Erythroblast (primary cell): ENCODE measurements at regions not wholly inside any gene's neighbourhood (a gene's known extent, or its start where the extent isn't known, plus 50 kb on each side); places are given as distances from the start of the nearest gene placed in this dataset.
"Not testable (repeated sequence)": the region's sequence is repeated elsewhere in the genome, so short reads cannot be mapped to it uniquely, and the experiment has no call there.

Experiments used
- DNase-seq, 2 experiments: peaks; one replicate each; lab custom pipeline; 2025; lab: John Stamatoyannopoulos, UW
- GATA1 ChIP-seq: IDR thresholded peaks from 2 replicates; pipeline ENCODE4 v1.6.1; 2011; ENCODE audit warnings: low read depth, mild to moderate bottlenecking, control low read depth, low read length, moderate library complexity
- POLR2A ChIP-seq: IDR thresholded peaks from 2 replicates; pipeline ENCODE4 v1.6.1; 2011; ENCODE audit warnings: mild to moderate bottlenecking, low read length

- TF ChIP-seq POLR2A: no peak
- TF ChIP-seq GATA1: no peak
- DNase-seq: no peak
Observed at GRCh38 chr6:140385679-140386078, 1011.2 kb upstream of the CITED2 start.

GRCh38 chr6:140382355-140382754 is 1007.9 kb upstream of the CITED2 start:
- TF ChIP-seq POLR2A (no peak), GATA1 (no peak)
- DNase-seq: no peak

GRCh38 chr6:140380427-140381218 is 1006.2 kb upstream of the CITED2 start:
- no peak for DNase-seq
- TF ChIP-seq GATA1 (no peak), POLR2A (no peak)

GRCh38 chr6:140379919-140380318 is 1005.5 kb upstream of the CITED2 start:
- no peak for TF ChIP-seq POLR2A
- no peak for TF ChIP-seq GATA1
- DNase-seq: no peak

GRCh38 chr6:140376209-140376608 is 1001.8 kb upstream of the CITED2 start:
- no peak for DNase-seq
- no peak for TF ChIP-seq GATA1
- no peak for TF ChIP-seq POLR2A

GRCh38 chr6:140373728-140374127 is 999.3 kb upstream of the CITED2 start:
- not testable (repeated sequence) for DNase-seq

GRCh38 chr6:140372064-140372463 is 997.6 kb upstream of the CITED2 start:
- DNase-seq: no peak
- TF ChIP-seq GATA1 (no peak), POLR2A (no peak)

GRCh38 chr6:140370976-140371870 is 996.8 kb upstream of the CITED2 start:
- no peak for DNase-seq
- TF ChIP-seq POLR2A (no peak), GATA1 (no peak)

GRCh38 chr6:140370441-140370840 is 996.0 kb upstream of the CITED2 start:
- TF ChIP-seq POLR2A: no peak
- no peak for TF ChIP-seq GATA1
- DNase-seq: no peak

GRCh38 chr6:140366991-140367390 is 992.5 kb upstream of the CITED2 start:
- no peak for DNase-seq
- TF ChIP-seq POLR2A (no peak), GATA1 (no peak)

GRCh38 chr6:140364916-140365315 is 990.5 kb upstream of the CITED2 start:
- no peak for DNase-seq
- no peak for TF ChIP-seq POLR2A
- TF ChIP-seq GATA1: no peak

- DNase-seq: no peak
- TF ChIP-seq POLR2A (no peak), GATA1 (no peak)
Observed at GRCh38 chr6:140360651-140361050, 986.2 kb upstream of the CITED2 start.

- TF ChIP-seq GATA1 (no peak), POLR2A (no peak)
Observed at GRCh38 chr6:140355476-140355875, 981.0 kb upstream of the CITED2 start.

GRCh38 chr6:140354296-140354695 is 979.8 kb upstream of the CITED2 start:
- TF ChIP-seq GATA1: no peak
- TF ChIP-seq POLR2A: no peak
- DNase-seq: no peak

More at GRCh38 chr6:140355476-140355875, 981.0 kb upstream of the CITED2 start:
- no peak for DNase-seq

GRCh38 chr6:140353536-140353935 is 979.1 kb upstream of the CITED2 start:
- TF ChIP-seq POLR2A (no peak), GATA1 (no peak)
- no peak for DNase-seq
